Calu3 (cell line): ENCODE measurements at regions not wholly inside any gene's neighbourhood (a gene's known extent, or its start where the extent isn't known, plus 50 kb on each side); places are given as distances from the start of the nearest gene placed in this dataset.
"Not testable (repeated sequence)": the region's sequence is repeated elsewhere in the genome, so short reads cannot be mapped to it uniquely, and the experiment has no call there.

ENCODE experiments used
- BruUV-seq: library from RNA; stranded (reverse); fragments of 400-500 nt; replicated peaks from 2 replicates; lab custom pipeline; 2021; lab: Mats Ljungman, UMichigan
- CTCF ChIA-PET: fragments of 300-600 bp; sonication (Branson Sonifier 250); formaldehyde crosslinking; loops from one replicate; lab custom pipeline; 2022; ENCODE audit warnings: antibody characterized with exemption; lab: Charles Lee
- DNase-seq: peaks from one replicate; pipeline ENCODE4 v3.0.0; 2022
- H3K27ac Mint-ChIP-seq: one replicate; pipeline ENCODE4 v1.8.0; 2022; ENCODE audit warnings: mixed read lengths; ENCODE audit not compliant: unreplicated experiment
- H3K27me3 Mint-ChIP-seq: one replicate; pipeline ENCODE4 v1.8.0; 2022; ENCODE audit warnings: mixed read lengths; ENCODE audit not compliant: unreplicated experiment
- H3K36me3 Mint-ChIP-seq: one replicate; pipeline ENCODE4 v1.8.0; 2022; ENCODE audit warnings: mild to moderate bottlenecking, moderate library complexity, mixed read lengths; ENCODE audit not compliant: insufficient read depth, unreplicated experiment
- H3K4me1 Mint-ChIP-seq: one replicate; pipeline ENCODE4 v1.8.0; 2022; ENCODE audit warnings: mild to moderate bottlenecking, low read depth, mixed read lengths; ENCODE audit not compliant: unreplicated experiment
- H3K4me3 Mint-ChIP-seq: one replicate; pipeline ENCODE4 v1.8.0; 2022; ENCODE audit warnings: mild to moderate bottlenecking, low read depth, moderate library complexity, mixed read lengths; ENCODE audit not compliant: unreplicated experiment
- H3K9me3 Mint-ChIP-seq: one replicate; pipeline ENCODE4 v1.8.0; 2022; ENCODE audit warnings: low read depth, mixed read lengths; ENCODE audit not compliant: unreplicated experiment
- intact Hi-C: fragments of 100-400 bp; cut with micrococcal nuclease; formaldehyde crosslinking; loops from one replicate; pipeline ENCODE4 v1.10.0; 2022; ENCODE audit not compliant: unreplicated experiment
- TF ChIP-seq, protein P1 (sequence below): fragments of 200-600 bp; IDR thresholded peaks from one replicate; pipeline ENCODE4 v1.8.0; 2022; ENCODE audit warnings: antibody characterized with exemption; ENCODE audit not compliant: unreplicated experiment

- TF ChIP-seq, protein P1, sequence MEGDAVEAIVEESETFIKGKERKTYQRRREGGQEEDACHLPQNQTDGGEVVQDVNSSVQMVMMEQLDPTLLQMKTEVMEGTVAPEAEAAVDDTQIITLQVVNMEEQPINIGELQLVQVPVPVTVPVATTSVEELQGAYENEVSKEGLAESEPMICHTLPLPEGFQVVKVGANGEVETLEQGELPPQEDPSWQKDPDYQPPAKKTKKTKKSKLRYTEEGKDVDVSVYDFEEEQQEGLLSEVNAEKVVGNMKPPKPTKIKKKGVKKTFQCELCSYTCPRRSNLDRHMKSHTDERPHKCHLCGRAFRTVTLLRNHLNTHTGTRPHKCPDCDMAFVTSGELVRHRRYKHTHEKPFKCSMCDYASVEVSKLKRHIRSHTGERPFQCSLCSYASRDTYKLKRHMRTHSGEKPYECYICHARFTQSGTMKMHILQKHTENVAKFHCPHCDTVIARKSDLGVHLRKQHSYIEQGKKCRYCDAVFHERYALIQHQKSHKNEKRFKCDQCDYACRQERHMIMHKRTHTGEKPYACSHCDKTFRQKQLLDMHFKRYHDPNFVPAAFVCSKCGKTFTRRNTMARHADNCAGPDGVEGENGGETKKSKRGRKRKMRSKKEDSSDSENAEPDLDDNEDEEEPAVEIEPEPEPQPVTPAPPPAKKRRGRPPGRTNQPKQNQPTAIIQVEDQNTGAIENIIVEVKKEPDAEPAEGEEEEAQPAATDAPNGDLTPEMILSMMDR: no peak
- no peak for DNase-seq
- Mint-ChIP-seq H3K36me3 (no peaks in the 10 kb centered on the region), H3K4me1 (no peaks in the 10 kb centered on the region), H3K27me3 (no peaks in the 10 kb centered on the region), H3K9me3 (peaks cover 2% of the 10 kb centered on the region), H3K4me3 (no peak overlapping the region), H3K27ac (no peak overlapping the region)
- no TSS peak for BruUV-seq
- CTCF ChIA-PET: no interaction called here
- intact Hi-C loops: no loop called here
These were observed 229.8 kb upstream of the LUZP2 start for GRCh38 chr11:24267014-24267413.

- H3K4me1 Mint-ChIP-seq: no peaks in the 10 kb centered on the region
- H3K27ac Mint-ChIP-seq: no peak overlapping the region
- TF ChIP-seq, protein P1: no peak
- no peak for DNase-seq
- no peaks in the 10 kb centered on the region for H3K27me3 Mint-ChIP-seq
- H3K36me3 Mint-ChIP-seq: no peaks in the 10 kb centered on the region
- no TSS peak for BruUV-seq
- CTCF ChIA-PET: no interaction called here
- no peak overlapping the region for H3K4me3 Mint-ChIP-seq
- H3K9me3 Mint-ChIP-seq: peaks cover 6% of the 10 kb centered on the region
- intact Hi-C loops: no loop called here
These were observed 225.1 kb upstream of the LUZP2 start for GRCh38 chr11:24271798-24272197.

- H3K4me1 Mint-ChIP-seq, intact Hi-C loops, H3K4me3 Mint-ChIP-seq, BruUV-seq, H3K9me3 Mint-ChIP-seq, CTCF ChIA-PET, H3K36me3 Mint-ChIP-seq, DNase-seq, H3K27ac Mint-ChIP-seq, H3K27me3 Mint-ChIP-seq: not testable (repeated sequence)
These were observed 222.6 kb upstream of the LUZP2 start for GRCh38 chr11:24274214-24274781.

DNA sequence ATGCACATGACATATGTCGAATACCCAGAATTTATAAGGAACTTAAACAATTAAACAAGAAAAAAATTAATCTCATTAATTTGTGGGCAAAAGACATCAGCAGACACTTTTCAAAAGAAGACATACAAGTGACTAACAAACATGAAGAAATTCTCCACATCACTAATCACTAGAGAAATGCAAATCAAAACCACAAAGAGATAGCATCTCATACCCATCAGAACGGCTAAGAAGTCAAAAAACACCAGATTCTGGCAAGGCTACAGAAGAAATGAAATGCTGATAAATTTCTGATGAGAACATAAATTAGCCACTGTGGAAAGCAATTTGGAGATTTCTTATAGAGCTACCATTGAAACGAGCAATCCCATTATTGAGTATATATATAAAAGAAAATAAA lies 210.6 kb upstream of the LUZP2 start:
- TF ChIP-seq, protein P1: no peak
- CTCF ChIA-PET: no interaction called here
- Mint-ChIP-seq H3K27me3 (no peaks in the 10 kb centered on the region), H3K27ac (no peak overlapping the region), H3K4me1 (no peaks in the 10 kb centered on the region), H3K9me3 (peaks cover 4% of the 10 kb centered on the region), H3K36me3 (no peaks in the 10 kb centered on the region), H3K4me3 (no peak overlapping the region)
- no peak for DNase-seq
- no TSS peak for BruUV-seq
- intact Hi-C loops: no loop called here

DNA sequence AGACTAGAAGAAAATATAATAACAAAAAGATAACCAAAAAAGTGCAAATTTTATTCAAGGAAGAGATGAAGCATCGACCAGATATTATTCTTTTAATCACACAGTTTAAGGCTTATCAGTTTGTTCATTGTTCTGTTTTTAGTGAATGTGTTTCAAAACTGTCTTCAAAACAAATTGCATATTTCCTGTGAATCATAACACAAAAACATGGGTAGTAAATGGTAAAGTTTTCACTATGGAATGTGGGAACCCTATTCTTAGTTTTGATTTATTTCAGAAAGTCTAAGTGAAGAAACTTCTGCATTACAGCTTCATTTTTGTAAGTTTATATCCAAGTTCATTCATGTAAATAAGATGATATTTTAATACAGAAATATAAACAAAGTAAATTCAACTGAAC lies 207.6 kb upstream of the LUZP2 start:
- no peaks in the 10 kb centered on the region for H3K36me3 Mint-ChIP-seq
- CTCF ChIA-PET: no interaction called here
- TF ChIP-seq, protein P1: no peak
- no peak overlapping the region for H3K27ac Mint-ChIP-seq
- H3K4me3 Mint-ChIP-seq: no peak overlapping the region
- no peak for DNase-seq
- BruUV-seq: no TSS peak
- peaks cover 4% of the 10 kb centered on the region for H3K9me3 Mint-ChIP-seq
- intact Hi-C loops: no loop called here
- no peaks in the 10 kb centered on the region for H3K4me1 Mint-ChIP-seq
- no peaks in the 10 kb centered on the region for H3K27me3 Mint-ChIP-seq
